ENCODE measurements at regions not wholly inside any gene's neighbourhood (a gene's known extent, or its start where the extent isn't known, plus 50 kb on each side); places are given as distances from the start of the nearest gene placed in this dataset.

GRCh38 chr5:173761178-173761513 lies 127.0 kb upstream of the CPEB4 start:
- TF ChIP-seq, protein P1, sequence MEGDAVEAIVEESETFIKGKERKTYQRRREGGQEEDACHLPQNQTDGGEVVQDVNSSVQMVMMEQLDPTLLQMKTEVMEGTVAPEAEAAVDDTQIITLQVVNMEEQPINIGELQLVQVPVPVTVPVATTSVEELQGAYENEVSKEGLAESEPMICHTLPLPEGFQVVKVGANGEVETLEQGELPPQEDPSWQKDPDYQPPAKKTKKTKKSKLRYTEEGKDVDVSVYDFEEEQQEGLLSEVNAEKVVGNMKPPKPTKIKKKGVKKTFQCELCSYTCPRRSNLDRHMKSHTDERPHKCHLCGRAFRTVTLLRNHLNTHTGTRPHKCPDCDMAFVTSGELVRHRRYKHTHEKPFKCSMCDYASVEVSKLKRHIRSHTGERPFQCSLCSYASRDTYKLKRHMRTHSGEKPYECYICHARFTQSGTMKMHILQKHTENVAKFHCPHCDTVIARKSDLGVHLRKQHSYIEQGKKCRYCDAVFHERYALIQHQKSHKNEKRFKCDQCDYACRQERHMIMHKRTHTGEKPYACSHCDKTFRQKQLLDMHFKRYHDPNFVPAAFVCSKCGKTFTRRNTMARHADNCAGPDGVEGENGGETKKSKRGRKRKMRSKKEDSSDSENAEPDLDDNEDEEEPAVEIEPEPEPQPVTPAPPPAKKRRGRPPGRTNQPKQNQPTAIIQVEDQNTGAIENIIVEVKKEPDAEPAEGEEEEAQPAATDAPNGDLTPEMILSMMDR (conservative IDR thresholded peaks at IDR 0.05; ENCODE audit: low read depth), result no peak
- H3K27ac ChIP-seq, result no peak overlapping the region
- ChIA-PET CTCF (interaction anchor here (0.7 kb wide), 1 partner anchor 131 kb away, joined by 3 read pairs; no protein-coding TSS in a partner anchor), POLR2A (ENCODE audit: low non-redundant PET) (no interaction called here)
- no peak for DNase-seq (ENCODE audit: low spot score)

GRCh38 chr5:173762045-173762444 lies 126.1 kb upstream of the CPEB4 start:
- ChIA-PET POLR2A (ENCODE audit: low non-redundant PET) (no interaction called here), CTCF (interaction anchor here (0.6 to 0.7 kb wide), 2 partner anchors 74 to 132 kb away, joined by 3 to 4 read pairs; no protein-coding TSS in a partner anchor)
- no peak overlapping the region for H3K27ac ChIP-seq
- DNase-seq (ENCODE audit: low spot score), result no peak
- TF ChIP-seq, protein P1 (conservative IDR thresholded peaks at IDR 0.05; ENCODE audit: low read depth), result no peak

GRCh38 chr5:173762930-173763329 lies 125.2 kb upstream of the CPEB4 start:
- TF ChIP-seq, protein P1 (conservative IDR thresholded peaks at IDR 0.05; ENCODE audit: low read depth), result no peak
- ChIA-PET CTCF (interaction anchor here (0.6 kb wide), 1 partner anchor 29 kb away, joined by 5 read pairs; no protein-coding TSS in a partner anchor), POLR2A (ENCODE audit: low non-redundant PET) (interaction anchor here (1.2 kb wide), 1 partner anchor 122 kb away, joined by 4 read pairs; no protein-coding TSS in a partner anchor)
- no peak for DNase-seq (ENCODE audit: low spot score)
- H3K27ac ChIP-seq, result no peak overlapping the region

- H3K27ac ChIP-seq, result no peak overlapping the region
- no peak for DNase-seq (ENCODE audit: low spot score)
- POLR2A ChIA-PET (ENCODE audit: low non-redundant PET), result interaction anchor here (1.2 kb wide), 1 partner anchor 121 kb away, joined by 4 read pairs; no protein-coding TSS in a partner anchor
- TF ChIP-seq, protein P1 (conservative IDR thresholded peaks at IDR 0.05; ENCODE audit: low read depth), result no peak
- CTCF ChIA-PET, result interaction anchor here (1.0 kb wide), 1 partner anchor 129 kb away, joined by 3 read pairs; no protein-coding TSS in a partner anchor
Observed at GRCh38 chr5:173763410-173763809, 124.7 kb upstream of the CPEB4 start.

GRCh38 chr5:173764332-173765028 lies 123.7 kb upstream of the CPEB4 start:
- H3K27ac ChIP-seq, result peak overlapping the region; percentile 87
- CTCF ChIA-PET, result interaction anchor here (0.5 to 1.0 kb wide), 4 partner anchors 104 to 444 kb away, joined by 3 to 4 read pairs (median 3); no protein-coding TSS in a partner anchor
- POLR2A ChIA-PET (ENCODE audit: low non-redundant PET), result no interaction called here
- TF ChIP-seq, protein P1 (conservative IDR thresholded peaks at IDR 0.05; ENCODE audit: low read depth), result no peak
- DNase-seq (ENCODE audit: low spot score), result peak; percentile 97

GRCh38 chr5:173765029-173765644 lies 123.0 kb upstream of the CPEB4 start:
- DNase-seq (ENCODE audit: low spot score), result no peak
- TF ChIP-seq, protein P1 (conservative IDR thresholded peaks at IDR 0.05; ENCODE audit: low read depth), result no peak
- ChIA-PET POLR2A (ENCODE audit: low non-redundant PET) (no interaction called here), CTCF (interaction anchor here (0.7 kb wide), 1 partner anchor 35 kb away, joined by 3 read pairs; no protein-coding TSS in a partner anchor)
- peak overlapping the region; percentile 87 for H3K27ac ChIP-seq
